Stomach (tissue), 8 donors: ENCODE measurements at regions not wholly inside any gene's neighbourhood (a gene's known extent, or its start where the extent isn't known, plus 50 kb on each side); places are given as distances from the start of the nearest gene placed in this dataset.

Experiments
- DNase-seq, 2 donors: peaks; one replicate each; pipeline versions ENCODE4 v3.0.0 to v3.0.0-alpha.2; 2013 to 2019
- H3K27ac ChIP-seq, 5 donors: fragments of 200-600 bp in 4 of 5; sonication (generic) in 4 of 5; one replicate each; pipeline ENCODE4 v1.5.1; 2013 to 2019; ENCODE audit warnings: mild to moderate bottlenecking in 1 of 5, moderate library complexity in 1 of 5
- H3K27me3 ChIP-seq, 3 donors: fragments of 200-600 bp; sonication (generic); one replicate each; pipeline ENCODE4 v1.5.1; 2017 to 2019; ENCODE audit warnings: mixed run types in 1 of 3
- H3K36me3 ChIP-seq, 4 donors: fragments of 200-600 bp; sonication (generic); 1 replicate in 3 of 4; 2 replicates in 1 of 4; pipeline ENCODE4 v1.5.1; 2016 to 2019
- H3K4me1 ChIP-seq, 4 donors: fragments of 200-600 bp; sonication (generic); one replicate each; pipeline ENCODE4 v1.5.1; 2016 to 2019
- H3K4me3 ChIP-seq, 4 donors: fragments of 200-600 bp; sonication (generic) in 3 of 4; one replicate each; pipeline ENCODE4 v1.5.1; 2016 to 2019; ENCODE audit warnings: mild to moderate bottlenecking in 1 of 4
- H3K9me3 ChIP-seq, 4 donors: fragments of 200-600 bp; sonication (generic); one replicate each; pipeline ENCODE4 v1.5.1; 2016 to 2019
- CTCF ChIP-seq, 7 experiments: fragments of 450-650 bp in 4 of 7; fragments of 200-600 bp in 3 of 7; sonication (generic) in 3 of 7; IDR thresholded peaks; one replicate each; pipeline ENCODE4 v1.5.1; 2016 to 2019; ENCODE audit warnings: antibody characterized with exemption in 7 of 7, control low read depth in 2 of 7, mild to moderate bottlenecking in 1 of 7
- EP300 ChIP-seq: sonication (generic); formaldehyde crosslinking; IDR thresholded peaks from one replicate; pipeline ENCODE4 v1.6.1; 2017; ENCODE audit warnings: antibody characterized with exemption
- POLR2A ChIP-seq, 4 donors: fragments of 450-650 bp; IDR thresholded peaks; one replicate each; pipeline ENCODE4 v1.6.1; 2016; ENCODE audit warnings: antibody characterized with exemption in 4 of 4, control low read depth in 2 of 4, mild to moderate bottlenecking in 1 of 4, moderate library complexity in 1 of 4
- POLR2AphosphoS5 ChIP-seq, 3 donors: sonication (generic); formaldehyde crosslinking; IDR thresholded peaks; one replicate each; pipeline ENCODE4 v1.6.1; 2016; ENCODE audit warnings: antibody characterized with exemption in 3 of 3
- WGBS, 5 donors: extraction: QIAGEN DNeasy Blood & Tissue Kit in 3 of 5; methylation state at CpG; one replicate each; pipeline versions ENCODE4 v1.1.5 to v1.1.7; 2013 to 2018; 5-methylcytosine and 5-hydroxymethylcytosine counted together
- intact Hi-C: fragments of 100-400 bp; cut with DNase I; formaldehyde crosslinking; loops from one replicate; pipeline ENCODE4 v1.15.1; 2023; ENCODE audit warnings: low total_unique reads
- donor health status: healthy with polysubstance abuse.
- donor health status: Bipolar disorder and iron deficiency.
- donor health status: healthy.

GRCh38 chr10:78193189-78193588 is 159.5 kb downstream of the RPS24 start:
- Histone ChIP-seq H3K36me3 (no peaks in the 10 kb centered on the region), H3K9me3 (peaks cover 0 to 20% (median 13%) of the 10 kb centered on the region in 4 donors), H3K27me3 (no peaks in the 10 kb centered on the region), H3K27ac (no peak overlapping the region), H3K4me3 (no peak overlapping the region), H3K4me1 (peaks cover 0 to 13% (median 4%) of the 10 kb centered on the region in 4 donors)
- DNase-seq = no peak
- intact Hi-C loops = no loop called here
- 73 to 100% (median 84%) methylated on average over 1 of the region's 1 CpG for WGBS, 5 donors
- TF ChIP-seq POLR2AphosphoS5 (IDR thresholded peaks at IDR 0.05) = no peak

GRCh38 chr10:78194050-78194449 is 160.4 kb downstream of the RPS24 start:
- H3K9me3 ChIP-seq = peaks cover 0 to 20% (median 13%) of the 10 kb centered on the region in 4 donors
- DNase-seq = no peak
- H3K27me3 ChIP-seq = peaks cover 0 to 4% (median 0%) of the 10 kb centered on the region in 3 donors
- H3K27ac ChIP-seq = no peak overlapping the region
- 75 to 88% (median 83%) methylated on average over 4 of the region's 4 CpGs for WGBS, 5 donors
- peaks cover 0 to 15% (median 4%) of the 10 kb centered on the region in 4 donors for H3K4me1 ChIP-seq
- intact Hi-C loops = no loop called here
- H3K36me3 ChIP-seq = no peaks in the 10 kb centered on the region
- TF ChIP-seq CTCF (IDR thresholded peaks at IDR 0.05) (no peak), EP300 (no peak), POLR2AphosphoS5 (IDR thresholded peaks at IDR 0.05) (no peak)
- H3K4me3 ChIP-seq = no peak overlapping the region

GRCh38 chr10:78194539-78195402 is 161.1 kb downstream of the RPS24 start:
- TF ChIP-seq POLR2AphosphoS5 (IDR thresholded peaks at IDR 0.05) (no peak), CTCF (IDR thresholded peaks at IDR 0.05) (no peak), EP300 (no peak), POLR2A (IDR thresholded peaks at IDR 0.05) (no peak)
- 76 to 85% (median 83%) methylated on average over 10 of the region's 10 CpGs for WGBS, 5 donors
- no peak for DNase-seq
- Histone ChIP-seq H3K9me3 (peaks cover 0 to 20% (median 13%) of the 10 kb centered on the region in 4 donors), H3K36me3 (no peaks in the 10 kb centered on the region), H3K27ac (no peak overlapping the region), H3K4me1 (peaks cover 0 to 18% (median 4%) of the 10 kb centered on the region in 4 donors), H3K27me3 (peaks cover 0 to 6% (median 0%) of the 10 kb centered on the region in 3 donors), H3K4me3 (no peak overlapping the region)
- intact Hi-C loops = no loop called here

GRCh38 chr10:78196396-78196795 is 162.7 kb downstream of the RPS24 start:
- DNase-seq = no peak
- no peaks in the 10 kb centered on the region for H3K36me3 ChIP-seq
- peaks cover 0 to 20% (median 13%) of the 10 kb centered on the region in 4 donors for H3K9me3 ChIP-seq
- H3K4me1 ChIP-seq = peaks cover 0 to 18% (median 4%) of the 10 kb centered on the region in 4 donors
- WGBS, 5 donors = 33 to 46% (median 44%) methylated on average over 4 of the region's 4 CpGs
- no peak for TF ChIP-seq POLR2A (IDR thresholded peaks at IDR 0.05)
- TF ChIP-seq EP300 = no peak
- TF ChIP-seq CTCF (IDR thresholded peaks at IDR 0.05) = no peak
- no peak for TF ChIP-seq POLR2AphosphoS5 (IDR thresholded peaks at IDR 0.05)
- H3K4me3 ChIP-seq = no peak overlapping the region
- peaks cover 0 to 6% (median 0%) of the 10 kb centered on the region in 3 donors for H3K27me3 ChIP-seq
- intact Hi-C loops = no loop called here
- H3K27ac ChIP-seq = no peak overlapping the region

- no peak overlapping the region for H3K27ac ChIP-seq
- intact Hi-C loops = no loop called here
- H3K4me1 ChIP-seq = peaks cover 0 to 18% (median 4%) of the 10 kb centered on the region in 4 donors
- TF ChIP-seq POLR2AphosphoS5 (IDR thresholded peaks at IDR 0.05) = no peak
- no peak for TF ChIP-seq EP300
- no peak for TF ChIP-seq CTCF (IDR thresholded peaks at IDR 0.05)
- TF ChIP-seq POLR2A (IDR thresholded peaks at IDR 0.05) = no peak
- DNase-seq = no peak
- 51 to 72% (median 69%) methylated on average over 2 of the region's 2 CpGs for WGBS, 5 donors
- H3K4me3 ChIP-seq = no peak overlapping the region
- no peaks in the 10 kb centered on the region for H3K36me3 ChIP-seq
- H3K9me3 ChIP-seq = peaks cover 0 to 20% (median 13%) of the 10 kb centered on the region in 4 donors
- peaks cover 0 to 6% (median 0%) of the 10 kb centered on the region in 3 donors for H3K27me3 ChIP-seq
Observed at GRCh38 chr10:78196964-78197363, 163.3 kb downstream of the RPS24 start.
